Peyer's patch (tissue), 4 donors: ENCODE measurements at regions not wholly inside any gene's neighbourhood (a gene's known extent, or its start where the extent isn't known, plus 50 kb on each side); places are given as distances from the start of the nearest gene placed in this dataset.

Source experiments
- CTCF ChIP-seq, 6 experiments: fragments of 450-650 bp in 4 of 6; fragments of 200-600 bp in 2 of 6; sonication (generic) in 1 of 6; IDR thresholded peaks; one replicate each; pipeline ENCODE4 v1.5.1; 2017 to 2019; ENCODE audit warnings: antibody characterized with exemption in 6 of 6, mild to moderate bottlenecking in 3 of 6, moderate library complexity in 1 of 6
- POLR2A ChIP-seq, 2 donors: fragments of 450-650 bp; IDR thresholded peaks; one replicate each; pipeline ENCODE4 v1.5.1; 2017; ENCODE audit warnings: antibody characterized with exemption in 2 of 2, mild to moderate bottlenecking in 2 of 2, moderate library complexity in 2 of 2

- no peak for TF ChIP-seq POLR2A (IDR thresholded peaks at IDR 0.05)
- no peak for TF ChIP-seq CTCF (IDR thresholded peaks at IDR 0.05)
Measured at GRCh38 chr6:126235363-126235762, 104.6 kb upstream of the CENPW start.
